ENCODE measurements at regions not wholly inside any gene's neighbourhood (a gene's known extent, or its start where the extent isn't known, plus 50 kb on each side); places are given as distances from the start of the nearest gene placed in this dataset.

DNA sequence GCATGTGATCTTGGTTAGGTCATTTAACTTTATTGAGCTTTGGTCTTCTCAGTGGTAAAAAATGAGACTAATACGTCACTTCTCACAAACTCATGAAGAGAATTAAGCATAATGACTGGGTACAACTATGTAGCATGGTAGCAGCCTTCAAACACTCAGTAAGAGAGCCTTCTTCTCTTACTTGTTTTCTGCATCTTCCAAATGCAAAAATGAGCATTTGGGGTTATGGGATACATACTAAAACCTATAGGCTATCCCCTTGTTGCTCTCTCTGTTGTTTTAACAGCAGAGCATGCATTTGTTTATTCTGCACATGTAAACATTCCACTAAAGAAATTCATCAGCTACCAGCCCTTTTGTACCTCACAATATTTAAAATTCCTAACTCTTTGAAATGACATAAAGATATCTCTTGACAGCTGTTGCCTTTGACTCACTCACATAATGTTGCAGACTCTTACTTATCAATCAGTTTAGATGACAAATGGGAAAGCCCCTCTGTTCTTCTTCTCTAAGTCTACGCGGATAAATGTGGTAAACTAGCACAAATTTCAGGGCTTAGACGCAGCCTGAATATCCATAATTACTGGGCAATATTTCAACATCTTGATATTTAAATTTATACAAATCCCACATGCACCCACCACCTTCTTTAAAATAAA, 327.3 kb upstream of the SATB1 start:
- Histone ChIP-seq H3K27ac (no peak overlapping the region), H3K27me3 (no peaks in the 10 kb centered on the region), H3K4me1 (ENCODE audit: low read depth) (peaks cover 2% of the 10 kb centered on the region), H3K4me3 (no peak overlapping the region), H3K36me3 (no peaks in the 10 kb centered on the region), H3K9me3 (ENCODE audit: low read depth) (no peaks in the 10 kb centered on the region)
- DNase-seq (ENCODE audit: low read depth in 1 of 2, low spot score in 1 of 2) = no peak
- TF ChIP-seq, protein P1, sequence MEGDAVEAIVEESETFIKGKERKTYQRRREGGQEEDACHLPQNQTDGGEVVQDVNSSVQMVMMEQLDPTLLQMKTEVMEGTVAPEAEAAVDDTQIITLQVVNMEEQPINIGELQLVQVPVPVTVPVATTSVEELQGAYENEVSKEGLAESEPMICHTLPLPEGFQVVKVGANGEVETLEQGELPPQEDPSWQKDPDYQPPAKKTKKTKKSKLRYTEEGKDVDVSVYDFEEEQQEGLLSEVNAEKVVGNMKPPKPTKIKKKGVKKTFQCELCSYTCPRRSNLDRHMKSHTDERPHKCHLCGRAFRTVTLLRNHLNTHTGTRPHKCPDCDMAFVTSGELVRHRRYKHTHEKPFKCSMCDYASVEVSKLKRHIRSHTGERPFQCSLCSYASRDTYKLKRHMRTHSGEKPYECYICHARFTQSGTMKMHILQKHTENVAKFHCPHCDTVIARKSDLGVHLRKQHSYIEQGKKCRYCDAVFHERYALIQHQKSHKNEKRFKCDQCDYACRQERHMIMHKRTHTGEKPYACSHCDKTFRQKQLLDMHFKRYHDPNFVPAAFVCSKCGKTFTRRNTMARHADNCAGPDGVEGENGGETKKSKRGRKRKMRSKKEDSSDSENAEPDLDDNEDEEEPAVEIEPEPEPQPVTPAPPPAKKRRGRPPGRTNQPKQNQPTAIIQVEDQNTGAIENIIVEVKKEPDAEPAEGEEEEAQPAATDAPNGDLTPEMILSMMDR (IDR thresholded peaks at IDR 0.05; ENCODE audit: low read depth, low read length) = no peak

DNA sequence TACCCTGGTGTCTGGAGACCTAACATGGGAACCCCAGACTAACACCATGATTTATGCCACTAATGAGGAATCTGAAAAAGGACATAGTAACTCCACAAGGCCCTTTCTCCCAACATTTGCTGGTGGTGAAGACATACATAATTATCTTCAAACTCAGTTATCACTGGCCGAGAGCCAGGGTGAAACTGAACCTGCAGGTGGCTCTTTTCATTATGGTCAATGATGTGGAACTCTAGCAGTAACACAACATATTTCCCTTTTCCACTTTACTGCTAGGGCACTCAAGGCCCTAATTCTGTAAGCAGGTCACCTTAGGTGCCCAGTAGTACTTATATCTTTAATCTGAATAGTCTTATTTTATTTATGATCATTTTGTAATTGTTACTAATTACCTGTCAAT, 326.4 kb upstream of the SATB1 start:
- TF ChIP-seq, protein P1 (IDR thresholded peaks at IDR 0.05; ENCODE audit: low read depth, low read length) = no peak
- no peaks in the 10 kb centered on the region for H3K4me1 ChIP-seq (ENCODE audit: low read depth)
- no peak for DNase-seq (ENCODE audit: low read depth in 1 of 2, low spot score in 1 of 2)
- H3K4me3 ChIP-seq = no peak overlapping the region
- no peaks in the 10 kb centered on the region for H3K9me3 ChIP-seq (ENCODE audit: low read depth)
- no peak overlapping the region for H3K27ac ChIP-seq
- no peaks in the 10 kb centered on the region for H3K36me3 ChIP-seq
- no peaks in the 10 kb centered on the region for H3K27me3 ChIP-seq

DNA sequence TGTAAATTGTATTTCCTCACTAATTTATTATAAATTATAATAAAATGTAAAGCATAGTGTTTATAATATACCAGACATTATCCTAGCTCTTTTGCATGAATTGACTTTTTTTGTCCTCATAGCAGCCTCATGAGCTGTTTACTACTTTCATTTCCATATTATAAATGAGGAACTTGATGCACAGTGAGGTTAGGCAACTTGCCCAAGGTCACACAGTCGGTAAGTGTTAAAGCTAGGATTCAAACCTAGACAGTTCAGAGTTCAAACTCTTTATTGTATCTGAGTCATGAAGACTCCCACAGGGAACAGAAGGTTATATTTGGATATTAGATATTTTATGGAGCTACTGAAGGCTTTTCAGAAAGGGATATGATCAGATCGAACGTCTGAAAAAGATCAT, 322.2 kb upstream of the SATB1 start:
- TF ChIP-seq, protein P1 (IDR thresholded peaks at IDR 0.05; ENCODE audit: low read depth, low read length) = no peak
- DNase-seq (ENCODE audit: low read depth in 1 of 2, low spot score in 1 of 2) = no peak
- Histone ChIP-seq H3K27ac (no peak overlapping the region), H3K4me1 (ENCODE audit: low read depth) (no peaks in the 10 kb centered on the region), H3K9me3 (ENCODE audit: low read depth) (no peaks in the 10 kb centered on the region), H3K36me3 (no peaks in the 10 kb centered on the region), H3K4me3 (no peak overlapping the region), H3K27me3 (no peaks in the 10 kb centered on the region)

- DNase-seq (ENCODE audit: low read depth in 1 of 2, low spot score in 1 of 2) = no peak
- no peaks in the 10 kb centered on the region for H3K4me1 ChIP-seq (ENCODE audit: low read depth)
- TF ChIP-seq, protein P1 (IDR thresholded peaks at IDR 0.05; ENCODE audit: low read depth, low read length) = no peak
- no peak overlapping the region for H3K4me3 ChIP-seq
- no peaks in the 10 kb centered on the region for H3K9me3 ChIP-seq (ENCODE audit: low read depth)
- H3K36me3 ChIP-seq = no peaks in the 10 kb centered on the region
- H3K27me3 ChIP-seq = no peaks in the 10 kb centered on the region
- no peak overlapping the region for H3K27ac ChIP-seq
Measured at GRCh38 chr3:18745472-18745871, 320.3 kb upstream of the SATB1 start.

DNA sequence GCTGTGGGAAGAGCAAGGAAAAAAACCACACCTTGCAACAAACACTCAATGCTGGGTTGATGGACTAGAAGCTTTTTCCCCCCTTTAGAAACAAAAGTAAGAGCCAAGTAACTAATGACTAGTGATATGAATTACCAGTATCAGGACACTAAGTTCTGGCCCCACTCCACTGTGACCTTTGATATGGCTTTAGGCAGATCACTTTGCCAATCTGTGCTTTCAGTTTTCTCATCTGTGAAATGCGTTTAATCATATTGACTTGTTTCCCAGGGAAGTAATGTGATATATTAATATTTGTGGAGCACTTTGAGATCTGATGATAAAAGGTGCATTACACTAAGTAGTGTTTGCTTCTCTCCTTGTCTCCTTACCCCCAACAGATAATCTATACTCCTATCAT, 319.3 kb upstream of the SATB1 start:
- Histone ChIP-seq H3K27ac (no peak overlapping the region), H3K9me3 (ENCODE audit: low read depth) (no peaks in the 10 kb centered on the region), H3K27me3 (no peaks in the 10 kb centered on the region), H3K36me3 (no peaks in the 10 kb centered on the region), H3K4me1 (ENCODE audit: low read depth) (no peaks in the 10 kb centered on the region), H3K4me3 (no peak overlapping the region)
- TF ChIP-seq, protein P1 (IDR thresholded peaks at IDR 0.05; ENCODE audit: low read depth, low read length) = no peak
- no peak for DNase-seq (ENCODE audit: low read depth in 1 of 2, low spot score in 1 of 2)

All from cardiac muscle cell (in vitro differentiated cells and primary cell).